ENCODE measurements at regions not wholly inside any gene's neighbourhood (a gene's known extent, or its start where the extent isn't known, plus 50 kb on each side); places are given as distances from the start of the nearest gene placed in this dataset.
A peak's percentile ranks its signal among the peaks of the same experiment; 100 is the strongest.
"Not testable (repeated sequence)": the region's sequence is repeated elsewhere in the genome, so short reads cannot be mapped to it uniquely, and the experiment has no call there.

- DNase-seq (ENCODE audit: low read depth) = no peak
Observed at GRCh38 chr4:13763707-13764106, 136.2 kb upstream of the BOD1L1 start.

- no peak for DNase-seq (ENCODE audit: low read depth)
Observed at GRCh38 chr4:13765539-13765938, 138.0 kb upstream of the BOD1L1 start.

DNA sequence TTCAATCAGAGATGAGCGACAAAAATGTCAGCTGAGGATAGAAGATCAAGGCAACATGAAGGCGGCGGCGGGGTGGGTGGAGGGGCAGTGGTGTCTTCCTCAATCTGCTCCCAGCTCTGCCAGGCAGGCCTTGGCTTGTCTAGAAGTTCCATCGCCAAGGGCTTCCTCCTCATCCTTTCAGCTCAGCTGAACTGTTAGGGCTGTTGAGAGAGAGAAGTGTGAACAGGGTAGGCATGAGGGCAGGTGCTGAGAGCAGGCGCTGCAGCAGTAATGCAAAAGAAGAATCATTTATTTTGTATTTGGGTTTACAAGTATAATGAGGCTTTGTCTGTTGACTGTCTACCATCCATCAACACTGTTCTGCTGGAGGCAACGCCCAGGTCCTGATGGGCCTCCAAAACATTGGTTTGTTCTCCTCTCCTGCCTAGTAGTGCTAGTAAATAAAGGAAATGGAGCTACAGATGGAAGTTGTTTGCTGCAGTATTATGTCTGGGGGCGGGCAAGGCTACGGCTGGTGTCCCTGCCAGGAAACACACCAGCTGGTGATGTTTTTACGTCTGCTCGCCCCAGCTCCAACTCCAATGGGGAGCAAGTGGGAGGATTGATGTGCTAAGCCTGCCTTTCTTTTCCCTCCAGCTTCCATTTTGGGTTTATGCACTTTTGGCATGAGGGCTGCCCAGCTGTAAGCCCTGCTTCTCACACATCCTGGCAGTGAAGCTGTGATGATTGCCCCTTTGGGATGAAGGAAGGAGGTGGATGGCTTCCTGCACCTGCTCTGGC is 139.4 kb upstream of the BOD1L1 start:
- DNase-seq (ENCODE audit: low read depth) = no peak

- no peak for DNase-seq (ENCODE audit: low read depth)
Observed at GRCh38 chr4:13777341-13777740, 149.8 kb upstream of the BOD1L1 start.

DNA sequence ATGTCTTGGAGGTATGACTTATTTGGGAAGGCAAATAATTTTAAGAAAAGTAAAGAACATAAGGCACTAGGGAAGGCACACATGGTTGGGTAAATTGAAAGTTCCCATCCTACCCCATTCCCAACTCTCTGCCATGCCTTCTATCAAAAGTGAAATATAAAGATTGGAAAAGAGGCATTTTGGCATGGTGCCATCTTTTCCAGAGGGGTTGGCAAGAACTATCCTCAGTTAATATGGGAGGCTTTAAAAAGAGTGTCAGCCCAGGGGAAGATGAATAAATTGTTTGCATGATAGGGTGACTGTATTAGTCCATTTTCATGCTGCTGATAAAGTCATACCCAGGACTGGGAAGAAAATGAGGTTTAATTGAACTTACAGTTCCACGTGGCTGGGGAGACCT is 150.8 kb upstream of the BOD1L1 start:
- DNase-seq (ENCODE audit: low read depth) = no peak

DNA sequence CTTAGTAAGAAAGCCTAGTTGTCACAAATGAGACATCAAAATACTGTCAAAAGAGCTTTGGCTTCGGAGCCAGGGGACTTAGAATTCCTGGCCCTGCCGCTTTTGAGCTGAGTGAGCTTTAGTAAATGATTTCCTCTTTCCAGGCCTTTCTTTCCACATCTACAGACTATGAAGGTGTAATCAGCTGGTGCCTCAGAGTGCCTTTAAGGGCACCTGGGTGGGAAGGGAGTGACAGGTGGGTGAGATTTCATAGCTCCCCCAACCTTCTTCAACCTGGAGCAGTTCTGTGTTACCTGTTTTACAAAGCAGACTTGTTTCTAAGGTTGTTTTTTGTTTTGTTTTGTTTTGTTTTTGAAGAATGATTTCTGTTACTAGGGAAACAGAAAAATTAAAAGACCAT is 154.7 kb upstream of the BOD1L1 start:
- no peak for DNase-seq (ENCODE audit: low read depth)

DNA sequence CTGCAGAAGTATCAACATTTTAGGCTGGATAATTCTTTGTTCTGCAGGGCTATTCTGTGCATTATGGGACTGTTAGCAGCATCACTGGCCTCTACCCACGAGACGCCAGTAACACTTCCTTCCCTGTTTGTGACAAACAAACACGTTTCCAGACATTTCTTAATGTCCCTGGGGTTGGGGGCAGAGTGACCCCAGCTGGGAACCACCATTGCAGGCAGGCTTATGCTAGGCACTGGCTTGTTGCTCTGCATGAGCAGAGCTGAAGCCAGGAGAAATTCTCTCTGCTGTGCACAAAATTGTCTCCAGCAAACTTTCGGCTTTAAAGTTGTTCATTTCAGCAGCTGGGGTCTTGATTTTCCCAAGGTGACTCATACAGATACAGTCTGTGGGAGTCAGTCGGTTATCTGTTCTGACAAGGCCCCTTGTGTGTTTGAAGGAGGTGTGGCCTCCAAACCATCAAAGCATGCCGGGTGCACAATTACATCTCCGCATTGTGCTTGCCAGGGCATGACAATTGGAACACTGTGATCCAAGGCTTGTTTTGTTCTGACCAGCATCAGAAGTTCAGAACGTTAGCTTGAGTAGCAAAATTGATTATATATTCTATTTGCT is 156.4 kb upstream of the BOD1L1 start:
- no peak for DNase-seq (ENCODE audit: low read depth)

- no peak for DNase-seq (ENCODE audit: low read depth)
Observed at GRCh38 chr4:13793020-13793710, 165.6 kb upstream of the BOD1L1 start.

- DNase-seq (ENCODE audit: low read depth) = no peak
Observed at GRCh38 chr4:13794819-13795565, 167.5 kb upstream of the BOD1L1 start.

DNA sequence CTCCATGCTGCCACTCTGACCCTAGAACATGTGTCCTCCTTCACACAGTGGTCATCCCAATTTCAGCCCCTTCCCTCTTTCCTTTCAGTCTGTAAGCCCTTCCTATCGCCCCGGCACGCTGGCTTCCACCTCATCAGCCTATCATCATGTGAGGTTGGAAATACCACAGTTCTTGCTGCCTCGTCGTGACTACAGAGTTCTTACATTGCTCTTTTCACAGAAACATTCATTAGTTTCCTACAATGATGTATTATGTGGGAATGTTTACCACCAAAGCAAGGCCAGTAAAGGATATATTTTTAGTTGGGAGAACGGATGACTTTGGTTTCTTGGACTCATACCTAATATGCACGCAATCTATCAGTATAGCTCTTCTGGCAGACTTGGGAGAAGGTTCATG is 169.5 kb upstream of the BOD1L1 start:
- DNase-seq (ENCODE audit: low read depth) = no peak

- DNase-seq (ENCODE audit: low read depth) = no peak
Observed at GRCh38 chr4:13815231-13815630, 187.7 kb upstream of the BOD1L1 start.

- no peak for DNase-seq (ENCODE audit: low read depth)
Observed at GRCh38 chr4:13816472-13816871, 188.9 kb upstream of the BOD1L1 start.

DNA sequence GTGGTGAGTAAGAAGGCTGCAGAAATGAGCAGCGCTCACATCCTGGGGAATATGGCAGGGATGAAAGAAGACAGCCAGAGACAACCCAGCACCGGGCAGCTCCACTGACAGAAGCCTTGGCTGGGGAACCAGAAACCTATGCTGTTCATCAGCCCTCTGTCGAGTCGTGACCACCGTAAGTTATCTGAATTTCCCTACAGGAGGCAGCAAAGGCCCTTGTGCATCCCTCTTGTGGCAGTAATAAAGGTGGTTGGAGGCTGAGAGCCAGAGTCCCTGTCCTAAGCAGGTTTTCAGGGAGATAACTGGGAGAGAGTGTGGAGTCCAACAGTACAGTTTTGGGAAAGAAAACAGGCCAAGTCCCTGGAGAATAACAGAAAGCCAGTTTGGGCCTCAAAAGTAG is 194.0 kb upstream of the BOD1L1 start:
- DNase-seq (ENCODE audit: low read depth) = no peak

DNA sequence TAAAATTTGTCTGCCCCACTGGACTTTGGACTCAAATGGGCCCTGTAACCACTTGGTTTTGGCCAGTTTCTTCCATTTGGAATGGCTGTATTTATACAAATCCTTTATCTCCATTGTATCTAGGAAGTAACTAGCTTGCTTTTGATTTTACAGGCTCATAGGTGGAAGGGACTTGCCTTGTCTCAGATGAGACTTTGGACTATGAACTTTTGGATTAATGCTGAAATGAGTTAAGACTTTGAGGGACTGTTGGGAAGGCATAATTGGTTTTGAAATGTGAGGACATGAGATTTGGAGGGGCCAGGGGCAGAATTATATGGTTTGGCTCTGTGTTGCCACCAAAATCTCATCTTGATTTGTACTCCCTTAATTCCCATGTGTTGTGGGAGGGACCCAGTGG is 198.3 kb upstream of the BOD1L1 start:
- DNase-seq (ENCODE audit: low read depth) = not testable (repeated sequence)

DNA sequence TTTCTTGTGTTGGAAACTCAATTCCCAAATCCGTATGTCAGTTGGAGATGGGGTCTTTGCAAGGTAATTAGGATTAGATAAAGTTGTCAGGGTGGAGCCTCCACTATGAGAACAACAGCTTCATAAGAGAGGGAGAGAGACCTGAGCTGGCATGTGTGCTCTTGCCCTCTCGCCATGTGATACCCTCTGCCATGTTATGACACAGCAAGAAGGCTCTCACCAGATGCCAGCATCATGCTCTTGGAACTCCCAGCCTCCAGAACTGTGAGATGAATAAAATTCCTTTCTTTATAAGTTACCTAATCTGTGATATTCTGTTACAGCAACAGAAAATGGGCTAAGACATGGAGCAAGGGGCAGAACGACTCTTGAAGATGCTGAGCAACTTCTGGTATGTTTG is 201.9 kb upstream of the BOD1L1 start:
- DNase-seq (ENCODE audit: low read depth) = peak; percentile 30

DNA sequence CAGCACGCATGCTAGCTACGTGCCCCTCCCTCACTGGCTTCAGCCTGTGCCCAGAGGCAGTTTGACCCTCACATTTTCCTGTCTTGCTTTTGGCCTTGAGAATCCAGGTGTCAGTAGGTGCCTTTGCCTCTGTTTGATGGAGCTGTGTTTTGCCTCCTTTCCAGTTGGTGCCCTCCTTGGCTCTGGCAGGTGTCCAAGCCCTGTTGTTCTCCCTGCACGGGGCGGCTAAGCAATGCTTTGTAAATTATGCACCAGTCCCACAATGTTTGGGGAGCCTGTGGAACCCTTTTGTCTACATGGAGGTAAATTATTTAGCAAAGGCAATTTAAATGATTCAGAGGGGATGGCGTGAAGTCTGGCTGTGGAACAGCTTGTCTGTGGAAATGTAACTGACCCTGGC is 202.9 kb upstream of the BOD1L1 start:
- no peak for DNase-seq (ENCODE audit: low read depth)

- no peak for DNase-seq (ENCODE audit: low read depth)
Observed at GRCh38 chr4:13833171-13833804, 205.8 kb upstream of the BOD1L1 start.

- no peak for DNase-seq (ENCODE audit: low read depth)
Observed at GRCh38 chr4:13836946-13837912, 209.7 kb upstream of the BOD1L1 start.

GRCh38 chr4:13840502-13841190 is 213.1 kb upstream of the BOD1L1 start:
- DNase-seq (ENCODE audit: low read depth) = no peak

DNA sequence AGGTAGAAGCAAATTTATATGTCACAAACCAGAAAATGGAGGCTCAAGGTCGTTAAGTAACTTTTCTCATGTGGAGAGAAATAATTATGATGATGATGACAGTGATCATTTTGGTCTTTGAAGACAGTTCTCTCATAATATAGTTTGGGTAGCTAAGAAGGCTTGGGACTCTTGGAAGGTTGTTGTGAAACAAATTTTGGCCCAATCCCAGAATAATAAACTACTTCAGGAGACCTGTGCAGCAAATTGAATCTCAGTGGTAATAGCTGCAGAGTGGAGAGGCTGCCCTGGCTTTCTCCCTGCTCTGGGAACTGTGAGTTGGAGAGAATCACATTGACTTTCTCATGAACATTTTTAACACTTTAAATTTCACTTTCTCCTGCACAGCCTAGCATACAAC is 217.2 kb upstream of the BOD1L1 start:
- DNase-seq (ENCODE audit: low read depth) = no peak
